ENCODE measurements at regions not wholly inside any gene's neighbourhood (a gene's known extent, or its start where the extent isn't known, plus 50 kb on each side); places are given as distances from the start of the nearest gene placed in this dataset.
A peak's percentile ranks its signal among the peaks of the same experiment; 100 is the strongest.

- peak; percentile 92; the same call in 1 of the 2 replicates for TF ChIP-seq ZNF430 (CRISPR knock-in tag; IDR thresholded peaks at IDR 0.05)
- peak; percentile 98 for TF ChIP-seq HES4 (CRISPR knock-in tag; IDR thresholded peaks at IDR 0.05; ENCODE audit: borderline replicate concordance)
- 0 out of 2 replicates have a peak, but pooled peaks have one; percentile 32 for TF ChIP-seq FOSL1 (CRISPR knock-in tag; IDR thresholded peaks at IDR 0.05; ENCODE audit: borderline replicate concordance)
- peak; percentile 47; the same call in 1 of the 2 replicates for TF ChIP-seq BCL6 (CRISPR knock-in tag; IDR thresholded peaks at IDR 0.05)
- TF ChIP-seq TCF12 (IDR thresholded peaks at IDR 0.05), result no peak
- no peak for TF ChIP-seq TCF12 (CRISPR knock-in tag; IDR thresholded peaks at IDR 0.05)
- TF ChIP-seq, protein P1, sequence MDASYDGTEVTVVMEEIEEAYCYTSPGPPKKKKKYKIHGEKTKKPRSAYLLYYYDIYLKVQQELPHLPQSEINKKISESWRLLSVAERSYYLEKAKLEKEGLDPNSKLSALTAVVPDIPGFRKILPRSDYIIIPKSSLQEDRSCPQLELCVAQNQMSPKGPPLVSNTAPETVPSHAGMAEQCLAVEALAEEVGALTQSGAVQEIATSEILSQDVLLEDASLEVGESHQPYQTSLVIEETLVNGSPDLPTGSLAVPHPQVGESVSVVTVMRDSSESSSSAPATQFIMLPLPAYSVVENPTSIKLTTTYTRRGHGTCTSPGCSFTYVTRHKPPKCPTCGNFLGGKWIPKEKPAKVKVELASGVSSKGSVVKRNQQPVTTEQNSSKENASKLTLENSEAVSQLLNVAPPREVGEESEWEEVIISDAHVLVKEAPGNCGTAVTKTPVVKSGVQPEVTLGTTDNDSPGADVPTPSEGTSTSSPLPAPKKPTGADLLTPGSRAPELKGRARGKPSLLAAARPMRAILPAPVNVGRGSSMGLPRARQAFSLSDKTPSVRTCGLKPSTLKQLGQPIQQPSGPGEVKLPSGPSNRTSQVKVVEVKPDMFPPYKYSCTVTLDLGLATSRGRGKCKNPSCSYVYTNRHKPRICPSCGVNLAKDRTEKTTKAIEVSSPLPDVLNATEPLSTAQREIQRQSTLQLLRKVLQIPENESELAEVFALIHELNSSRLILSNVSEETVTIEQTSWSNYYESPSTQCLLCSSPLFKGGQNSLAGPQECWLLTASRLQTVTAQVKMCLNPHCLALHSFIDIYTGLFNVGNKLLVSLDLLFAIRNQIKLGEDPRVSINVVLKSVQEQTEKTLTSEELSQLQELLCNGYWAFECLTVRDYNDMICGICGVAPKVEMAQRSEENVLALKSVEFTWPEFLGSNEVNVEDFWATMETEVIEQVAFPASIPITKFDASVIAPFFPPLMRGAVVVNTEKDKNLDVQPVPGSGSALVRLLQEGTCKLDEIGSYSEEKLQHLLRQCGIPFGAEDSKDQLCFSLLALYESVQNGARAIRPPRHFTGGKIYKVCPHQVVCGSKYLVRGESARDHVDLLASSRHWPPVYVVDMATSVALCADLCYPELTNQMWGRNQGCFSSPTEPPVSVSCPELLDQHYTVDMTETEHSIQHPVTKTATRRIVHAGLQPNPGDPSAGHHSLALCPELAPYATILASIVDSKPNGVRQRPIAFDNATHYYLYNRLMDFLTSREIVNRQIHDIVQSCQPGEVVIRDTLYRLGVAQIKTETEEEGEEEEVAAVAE (CRISPR knock-in tag; IDR thresholded peaks at IDR 0.05; ENCODE audit: borderline replicate concordance), result peak; percentile 78; the same call in 1 of the 2 replicates
- peak; percentile 86; the same call in 1 of the 2 replicates for TF ChIP-seq ZBTB25 (CRISPR knock-in tag; IDR thresholded peaks at IDR 0.05)
- peak; percentile 84 for TF ChIP-seq SNAI1 (CRISPR knock-in tag; IDR thresholded peaks at IDR 0.05; ENCODE audit: borderline replicate concordance)
- peak; percentile 77; the same call in 1 of the 2 replicates for TF ChIP-seq ZNF367 (CRISPR knock-in tag; IDR thresholded peaks at IDR 0.05; ENCODE audit: borderline replicate concordance)
- TF ChIP-seq IRF2 (CRISPR knock-in tag; IDR thresholded peaks at IDR 0.05), result peak; percentile 83
- peak; percentile 83; the same call in 1 of the 2 replicates for TF ChIP-seq SRY (CRISPR knock-in tag; IDR thresholded peaks at IDR 0.05)
- TF ChIP-seq, protein P2, sequence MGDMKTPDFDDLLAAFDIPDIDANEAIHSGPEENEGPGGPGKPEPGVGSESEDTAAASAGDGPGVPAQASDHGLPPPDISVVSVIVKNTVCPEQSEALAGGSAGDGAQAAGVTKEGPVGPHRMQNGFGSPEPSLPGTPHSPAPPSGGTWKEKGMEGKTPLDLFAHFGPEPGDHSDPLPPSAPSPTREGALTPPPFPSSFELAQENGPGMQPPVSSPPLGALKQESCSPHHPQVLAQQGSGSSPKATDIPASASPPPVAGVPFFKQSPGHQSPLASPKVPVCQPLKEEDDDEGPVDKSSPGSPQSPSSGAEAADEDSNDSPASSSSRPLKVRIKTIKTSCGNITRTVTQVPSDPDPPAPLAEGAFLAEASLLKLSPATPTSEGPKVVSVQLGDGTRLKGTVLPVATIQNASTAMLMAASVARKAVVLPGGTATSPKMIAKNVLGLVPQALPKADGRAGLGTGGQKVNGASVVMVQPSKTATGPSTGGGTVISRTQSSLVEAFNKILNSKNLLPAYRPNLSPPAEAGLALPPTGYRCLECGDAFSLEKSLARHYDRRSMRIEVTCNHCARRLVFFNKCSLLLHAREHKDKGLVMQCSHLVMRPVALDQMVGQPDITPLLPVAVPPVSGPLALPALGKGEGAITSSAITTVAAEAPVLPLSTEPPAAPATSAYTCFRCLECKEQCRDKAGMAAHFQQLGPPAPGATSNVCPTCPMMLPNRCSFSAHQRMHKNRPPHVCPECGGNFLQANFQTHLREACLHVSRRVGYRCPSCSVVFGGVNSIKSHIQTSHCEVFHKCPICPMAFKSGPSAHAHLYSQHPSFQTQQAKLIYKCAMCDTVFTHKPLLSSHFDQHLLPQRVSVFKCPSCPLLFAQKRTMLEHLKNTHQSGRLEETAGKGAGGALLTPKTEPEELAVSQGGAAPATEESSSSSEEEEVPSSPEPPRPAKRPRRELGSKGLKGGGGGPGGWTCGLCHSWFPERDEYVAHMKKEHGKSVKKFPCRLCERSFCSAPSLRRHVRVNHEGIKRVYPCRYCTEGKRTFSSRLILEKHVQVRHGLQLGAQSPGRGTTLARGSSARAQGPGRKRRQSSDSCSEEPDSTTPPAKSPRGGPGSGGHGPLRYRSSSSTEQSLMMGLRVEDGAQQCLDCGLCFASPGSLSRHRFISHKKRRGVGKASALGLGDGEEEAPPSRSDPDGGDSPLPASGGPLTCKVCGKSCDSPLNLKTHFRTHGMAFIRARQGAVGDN (CRISPR knock-in tag; IDR thresholded peaks at IDR 0.05), result peak; percentile 56
- TF ChIP-seq GATAD1 (CRISPR knock-in tag; IDR thresholded peaks at IDR 0.05), result peak; percentile 32; the same call in 1 of the 2 replicates
- peak; percentile 65; the same call in 1 of the 2 replicates for TF ChIP-seq PRDM15 (CRISPR knock-in tag; IDR thresholded peaks at IDR 0.05)
- peak; percentile 74; the same call in 1 of the 2 replicates for TF ChIP-seq ZNF768 (CRISPR knock-in tag; IDR thresholded peaks at IDR 0.05)
These were observed 99.4 kb downstream of the YTHDF1 start (continued) for GRCh38 chr20:63116412-63117106.

All from HepG2 (cell line).